Stimulated activated CD4-positive, alpha-beta T cell treated with anti-CD3 and anti-CD28 coated beads, Interleukin-1b, Interleukin-23, amount 100 ng/mL, for 24 hours (primary cell): ENCODE measurements at regions not wholly inside any gene's neighbourhood (a gene's known extent, or its start where the extent isn't known, plus 50 kb on each side); places are given as distances from the start of the nearest gene placed in this dataset.

Experiments
- DNase-seq, 4 experiments: peaks; one replicate each; pipeline ENCODE4 v3.0.0-alpha.2; 2020; ENCODE audit warnings: low read depth in 4 of 4, low spot score in 1 of 4

GRCh38 chr4:18366892-18367291, 345.3 kb upstream of the LCORL start:
- no peak for DNase-seq

GRCh38 chr4:18366136-18366535, 344.6 kb upstream of the LCORL start:
- no peak for DNase-seq

DNA sequence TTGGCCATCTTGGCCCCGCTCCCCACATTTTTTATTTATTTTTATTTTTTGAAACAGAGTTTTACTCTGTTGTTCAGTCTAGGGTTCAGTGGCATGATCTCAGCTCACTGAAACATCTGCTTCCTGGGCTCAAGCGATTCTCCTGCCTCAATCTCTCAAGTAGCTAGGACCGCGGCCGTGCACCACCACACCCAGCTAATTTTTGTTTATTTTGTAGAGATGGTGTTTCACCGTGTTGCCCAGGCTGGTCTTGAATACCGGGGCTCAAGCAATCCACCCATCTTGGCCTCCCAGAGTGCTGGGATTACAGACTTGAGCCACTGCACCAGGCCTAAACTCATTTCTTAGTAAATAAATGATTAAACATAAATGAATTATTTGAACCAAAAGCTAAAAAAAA, 322.0 kb upstream of the LCORL start:
- DNase-seq: no peak

- DNase-seq: no peak
Measured at GRCh38 chr4:18342847-18343246, 321.3 kb upstream of the LCORL start.

DNA sequence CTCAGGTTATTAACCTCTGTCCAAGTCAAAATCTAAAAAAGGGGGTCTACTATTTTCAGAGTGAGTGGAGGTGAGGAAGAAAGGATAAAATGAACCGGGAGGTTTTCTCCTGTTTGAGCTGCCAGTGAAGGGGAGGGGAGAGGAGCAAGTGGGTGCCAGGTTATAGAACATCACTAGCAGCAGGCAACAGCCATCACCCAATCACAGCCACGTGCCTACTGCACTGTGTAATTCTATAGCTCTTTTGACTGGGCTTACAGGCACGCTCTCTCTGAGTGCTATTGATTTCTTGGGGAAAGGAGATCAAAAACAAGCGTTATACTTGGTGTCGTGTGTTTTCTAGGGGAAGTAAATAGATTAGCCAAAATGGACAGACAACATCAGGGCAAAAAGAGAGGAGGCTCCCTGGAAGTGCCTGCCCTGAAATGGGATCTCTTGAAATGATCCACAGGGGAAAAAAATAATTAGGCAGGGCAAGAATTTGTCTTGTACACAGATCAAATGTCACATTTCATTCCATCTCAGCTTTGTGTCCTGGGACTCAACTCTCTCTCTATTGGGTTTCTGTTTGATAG, 300.5 kb upstream of the LCORL start:
- no peak for DNase-seq

GRCh38 chr4:18319431-18319830, 297.9 kb upstream of the LCORL start:
- no peak for DNase-seq

- no peak for DNase-seq
Measured at GRCh38 chr4:18318682-18319388, 297.3 kb upstream of the LCORL start.

- no peak for DNase-seq
Measured at GRCh38 chr4:18314731-18315130, 293.2 kb upstream of the LCORL start.

DNA sequence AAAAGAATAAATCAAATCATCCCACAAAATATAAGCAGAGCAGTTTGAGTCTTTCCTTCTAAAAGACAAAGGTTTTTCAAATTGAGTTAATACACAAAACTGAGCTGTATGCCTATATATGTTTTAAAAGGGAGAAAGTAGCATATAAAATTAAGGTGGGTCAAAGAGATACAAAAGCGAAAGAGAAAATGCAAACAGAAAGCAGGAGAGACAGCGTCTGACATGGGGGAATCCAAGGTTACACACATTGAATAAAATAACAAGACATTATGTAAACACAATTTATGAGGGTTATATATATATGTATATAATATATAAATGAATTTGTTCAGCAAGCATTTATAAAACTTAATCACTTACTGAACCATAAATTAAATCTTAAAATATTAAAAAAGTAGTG, 276.1 kb upstream of the LCORL start:
- no peak for DNase-seq

DNA sequence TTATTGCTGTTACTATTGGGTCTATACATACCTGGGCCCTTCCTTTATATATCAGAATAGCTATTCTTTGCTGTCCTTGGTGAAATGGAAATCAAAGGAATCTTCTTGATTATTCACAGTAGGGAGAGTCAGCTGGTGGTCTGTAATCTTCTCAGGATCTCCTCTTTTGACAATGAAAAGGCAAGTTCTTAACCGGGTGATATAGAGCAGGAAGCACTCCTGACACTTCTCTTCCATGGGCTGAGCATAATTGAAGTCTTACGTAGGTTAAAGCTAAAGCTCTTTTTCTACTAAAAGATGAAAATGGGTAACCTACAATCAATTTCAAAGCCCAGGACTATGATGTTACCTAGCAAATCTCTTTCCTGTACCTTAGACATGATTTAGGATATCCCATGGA, 274.9 kb upstream of the LCORL start:
- no peak for DNase-seq

- no peak for DNase-seq
Measured at GRCh38 chr4:18294846-18295245, 273.3 kb upstream of the LCORL start.

DNA sequence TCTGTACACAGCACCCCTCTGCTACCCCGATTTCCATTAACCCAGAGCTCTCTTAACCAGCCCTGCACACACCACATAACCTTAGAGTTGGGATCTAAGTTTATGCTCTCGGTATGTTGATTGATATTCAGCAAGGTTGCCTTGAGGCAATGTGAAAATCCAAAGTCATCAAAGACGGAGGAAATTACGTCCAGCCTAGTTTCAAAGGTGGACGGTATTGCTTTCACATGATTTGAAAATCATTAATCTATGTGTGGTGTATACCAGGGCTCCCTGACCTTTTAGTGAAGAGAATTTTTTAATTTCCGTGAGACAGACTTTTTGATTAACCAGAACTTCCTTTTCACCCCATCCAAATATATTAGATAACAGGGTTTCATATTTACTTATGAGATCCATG, 272.5 kb upstream of the LCORL start:
- DNase-seq: no peak

GRCh38 chr4:18292411-18292810, 270.9 kb upstream of the LCORL start:
- DNase-seq: no peak

GRCh38 chr4:18291981-18292380, 270.4 kb upstream of the LCORL start:
- DNase-seq: no peak

GRCh38 chr4:18291256-18291655, 269.7 kb upstream of the LCORL start:
- DNase-seq: no peak

- no peak for DNase-seq
Measured at GRCh38 chr4:18285357-18285756, 263.8 kb upstream of the LCORL start.

- no peak for DNase-seq
Measured at GRCh38 chr4:18278244-18278643, 256.7 kb upstream of the LCORL start.

DNA sequence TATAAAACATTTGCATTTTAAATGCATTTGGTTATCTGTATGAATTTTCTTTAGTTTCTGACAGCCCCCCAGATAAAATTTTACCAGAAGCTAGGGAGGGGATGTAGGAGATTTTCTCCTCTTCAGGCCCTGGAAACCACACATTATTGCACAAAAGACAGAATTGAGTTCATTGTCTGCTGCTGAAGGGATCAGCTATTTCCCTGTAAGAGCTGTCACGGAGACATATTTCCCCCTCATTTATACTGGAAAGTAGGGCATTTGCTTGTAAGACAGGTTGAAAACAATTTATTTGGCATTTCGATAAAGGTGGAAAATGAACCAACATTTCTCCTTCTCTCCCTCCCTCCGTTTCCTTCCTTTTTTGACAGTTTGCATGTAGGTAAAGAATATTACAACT, 241.3 kb upstream of the LCORL start:
- DNase-seq: no peak

DNA sequence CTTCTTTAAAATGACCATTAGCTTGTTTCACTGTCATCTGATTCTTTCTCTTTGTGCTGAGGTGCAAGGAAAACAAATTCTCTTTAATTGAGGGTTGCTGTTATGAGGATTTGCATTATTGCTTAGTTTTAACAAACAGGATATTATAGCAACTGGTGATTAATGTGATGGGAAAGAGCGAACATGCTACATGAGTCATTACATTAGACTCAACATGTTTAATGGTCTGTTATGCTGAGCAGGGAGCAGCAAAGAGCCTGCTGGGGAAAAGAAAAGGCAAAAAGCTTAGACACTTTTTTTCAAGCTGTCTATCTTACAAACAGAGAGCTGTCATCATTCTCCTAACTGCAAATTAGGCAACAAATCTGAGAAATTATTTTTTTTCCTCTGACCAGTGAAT, 230.5 kb upstream of the LCORL start:
- DNase-seq: no peak

- DNase-seq: no peak
Measured at GRCh38 chr4:18250564-18250963, 229.0 kb upstream of the LCORL start.

- DNase-seq: no peak
Measured at GRCh38 chr4:18248611-18249010, 227.1 kb upstream of the LCORL start.

GRCh38 chr4:18247189-18247588, 225.6 kb upstream of the LCORL start:
- no peak for DNase-seq
